RWPE1 (cell line): ENCODE measurements at regions not wholly inside any gene's neighbourhood (a gene's known extent, or its start where the extent isn't known, plus 50 kb on each side); places are given as distances from the start of the nearest gene placed in this dataset.

ENCODE experiments used
- CTCF ChIA-PET: fragments of 350-600 bp; sonication (Branson Sonifier 250); formaldehyde crosslinking; extraction: SDS; loops from one replicate; lab custom pipeline; 2021; lab: Yijun Ruan, JAX
- POLR2A ChIA-PET: fragments of 400-600 bp; formaldehyde crosslinking; extraction: SDS; loops from one replicate; lab custom pipeline; 2020; ENCODE audit warnings: antibody characterized with exemption; ENCODE audit not compliant: low non-redundant PET; lab: Yijun Ruan, JAX
- DNase-seq: peaks from one replicate; pipeline ENCODE4 v3.0.0; 2012; ENCODE audit warnings: low spot score
- H3K27ac ChIP-seq: fragments of 450-650 bp; 2 replicates; pipeline ENCODE4 v1.5.1; 2017
- TF ChIP-seq, protein P1 (sequence below): fragments of 450-650 bp; conservative IDR thresholded peaks from 2 replicates; pipeline ENCODE4 v1.5.1; 2017; ENCODE audit warnings: low read depth, mild to moderate bottlenecking

GRCh38 chr20:22425344-22426295 lies 158.8 kb downstream of the FOXA2 start:
- POLR2A ChIA-PET: no interaction called here
- CTCF ChIA-PET: interaction anchor here (1.0 kb wide), 1 partner anchor 27 kb away, joined by 4 read pairs; no protein-coding TSS in a partner anchor
- TF ChIP-seq, protein P1, sequence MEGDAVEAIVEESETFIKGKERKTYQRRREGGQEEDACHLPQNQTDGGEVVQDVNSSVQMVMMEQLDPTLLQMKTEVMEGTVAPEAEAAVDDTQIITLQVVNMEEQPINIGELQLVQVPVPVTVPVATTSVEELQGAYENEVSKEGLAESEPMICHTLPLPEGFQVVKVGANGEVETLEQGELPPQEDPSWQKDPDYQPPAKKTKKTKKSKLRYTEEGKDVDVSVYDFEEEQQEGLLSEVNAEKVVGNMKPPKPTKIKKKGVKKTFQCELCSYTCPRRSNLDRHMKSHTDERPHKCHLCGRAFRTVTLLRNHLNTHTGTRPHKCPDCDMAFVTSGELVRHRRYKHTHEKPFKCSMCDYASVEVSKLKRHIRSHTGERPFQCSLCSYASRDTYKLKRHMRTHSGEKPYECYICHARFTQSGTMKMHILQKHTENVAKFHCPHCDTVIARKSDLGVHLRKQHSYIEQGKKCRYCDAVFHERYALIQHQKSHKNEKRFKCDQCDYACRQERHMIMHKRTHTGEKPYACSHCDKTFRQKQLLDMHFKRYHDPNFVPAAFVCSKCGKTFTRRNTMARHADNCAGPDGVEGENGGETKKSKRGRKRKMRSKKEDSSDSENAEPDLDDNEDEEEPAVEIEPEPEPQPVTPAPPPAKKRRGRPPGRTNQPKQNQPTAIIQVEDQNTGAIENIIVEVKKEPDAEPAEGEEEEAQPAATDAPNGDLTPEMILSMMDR: no peak
- DNase-seq: no peak
- no peak overlapping the region for H3K27ac ChIP-seq

- TF ChIP-seq, protein P1: no peak
- CTCF ChIA-PET: interaction anchor here (0.6 to 1.5 kb wide), 2 partner anchors 164 to 1457 kb away, joined by 4 to 10 read pairs; no protein-coding TSS in a partner anchor
- DNase-seq: no peak
- POLR2A ChIA-PET: no interaction called here
- H3K27ac ChIP-seq: no peak overlapping the region
Measured at GRCh38 chr20:22423190-22423832, 161.1 kb downstream of the FOXA2 start.

DNA sequence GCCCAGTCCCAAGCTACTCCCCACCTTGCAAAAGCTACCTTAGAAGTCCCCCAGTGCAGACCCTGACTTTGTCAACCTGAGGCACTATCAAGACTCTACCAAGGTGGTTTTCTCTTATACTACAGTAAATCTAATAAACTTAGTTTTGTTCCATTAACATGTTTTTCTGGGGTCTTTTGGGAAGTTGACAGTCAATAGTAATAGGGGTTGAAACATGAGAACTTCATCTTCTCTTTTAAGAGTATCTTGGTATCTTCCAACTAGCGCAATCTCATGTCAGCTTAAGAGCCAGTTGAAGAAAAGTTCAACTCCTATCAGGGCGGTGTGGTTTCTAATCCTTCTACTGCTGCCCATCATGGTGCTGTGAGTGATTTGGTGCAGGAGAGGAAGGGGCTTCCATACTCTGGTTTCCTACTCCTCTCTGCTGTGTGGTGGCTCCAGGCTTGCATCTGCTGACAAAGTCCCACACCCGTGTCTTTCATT lies 164.2 kb downstream of the FOXA2 start:
- ChIA-PET CTCF (interaction anchor here (0.7 kb wide), 1 partner anchor 81 kb away, joined by 5 read pairs; no protein-coding TSS in a partner anchor), POLR2A (no interaction called here)
- H3K27ac ChIP-seq: no peak overlapping the region
- TF ChIP-seq, protein P1: no peak
- DNase-seq: no peak

DNA sequence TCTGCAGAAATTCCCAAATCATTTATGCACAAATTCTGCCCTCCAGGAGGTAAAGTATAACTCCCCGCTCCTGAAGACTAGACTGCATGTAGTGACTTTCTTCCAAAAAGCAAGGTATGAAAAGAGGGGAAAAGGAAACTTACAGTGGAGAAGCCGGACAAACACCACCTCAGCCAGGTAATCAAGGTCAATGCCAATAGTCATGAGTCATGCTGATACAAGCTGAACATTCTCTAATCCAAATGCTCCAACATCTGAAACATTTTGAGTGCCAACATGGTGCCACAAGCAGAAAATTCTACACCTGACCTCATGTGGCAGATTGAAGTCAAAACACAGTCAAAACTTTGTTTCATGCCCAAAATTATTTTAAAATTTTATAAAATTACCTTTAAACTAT lies 165.6 kb downstream of the FOXA2 start:
- H3K27ac ChIP-seq: no peak overlapping the region
- ChIA-PET POLR2A (no interaction called here), CTCF (interaction anchor here (0.7 kb wide), 1 partner anchor 16 kb away, joined by 3 read pairs; no protein-coding TSS in a partner anchor)
- TF ChIP-seq, protein P1: no peak
- DNase-seq: no peak

DNA sequence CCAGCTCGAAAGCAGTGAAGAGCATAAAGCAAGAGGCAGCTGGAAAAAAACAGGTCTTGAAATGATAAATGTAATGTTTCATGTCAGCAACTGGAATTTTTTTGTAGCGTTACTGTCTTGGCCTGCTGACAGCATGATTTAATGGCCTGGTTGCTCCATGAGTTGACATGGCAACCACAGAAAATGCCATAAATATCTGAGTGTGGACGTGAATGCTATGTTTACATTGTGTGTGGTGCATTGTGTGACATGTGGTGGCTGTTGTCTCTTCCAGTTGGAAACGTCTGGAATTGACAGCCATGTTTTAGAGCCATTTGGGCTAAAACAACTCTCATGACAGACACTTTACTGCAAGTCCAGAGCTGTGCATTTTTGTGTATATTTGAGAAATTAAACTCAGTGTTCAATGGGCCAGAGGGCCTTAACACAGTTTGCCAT lies 170.0 kb downstream of the FOXA2 start:
- ChIA-PET CTCF (no interaction called here), POLR2A (no interaction called here)
- no peak for DNase-seq
- TF ChIP-seq, protein P1: no peak
- H3K27ac ChIP-seq: no peak overlapping the region
